ENCODE measurements at regions not wholly inside any gene's neighbourhood (a gene's known extent, or its start where the extent isn't known, plus 50 kb on each side); places are given as distances from the start of the nearest gene placed in this dataset.

- H3K27me3 ChIP-seq (ENCODE audit: control insufficient read depth in 1 of 2, insufficient read depth in 2 of 2, low read length in 2 of 2), result peaks cover 8 to 9% of the 10 kb centered on the region in 2 experiments
- TF ChIP-seq CTCF (IDR thresholded peaks at IDR 0.05), result no peak
- peaks cover 4% of the 10 kb centered on the region for H3K36me3 Mint-ChIP-seq (ENCODE audit: low read depth)
- H3K4me3 ChIP-seq (ENCODE audit: low read length), result no peak overlapping the region
- no peaks in the 10 kb centered on the region for H3K4me1 ChIP-seq (ENCODE audit: insufficient read depth, low read length)
- no peaks in the 10 kb centered on the region for H3K4me1 Mint-ChIP-seq (ENCODE audit: low read depth)
- intact Hi-C loops (cut with DNase I, micrococcal nuclease), result no loop called here
- ChIA-PET POLR2A (no interaction called here), CTCF (no interaction called here)
- DNase-seq (no peak), ATAC-seq (ENCODE audit: poor library complexity) (no peak)
- peaks cover 49% of the 10 kb centered on the region for H3K27me3 Mint-ChIP-seq
- H3K4me3 Mint-ChIP-seq, result no peak overlapping the region
- no peaks in the 10 kb centered on the region for H3K36me3 ChIP-seq (ENCODE audit: insufficient read depth, low read length)
- H3K9me3 Mint-ChIP-seq, result peaks cover 3% of the 10 kb centered on the region
- no peak overlapping the region for H3K27ac Mint-ChIP-seq
- H3K9me3 ChIP-seq (ENCODE audit: control insufficient read depth in 1 of 2, insufficient read depth in 1 of 2, low read length in 2 of 2), result peaks cover 22 to 29% of the 10 kb centered on the region in 2 experiments
- no peak overlapping the region for H3K27ac ChIP-seq (ENCODE audit: low read depth in 1 of 2, low read length in 2 of 2)
Measured at GRCh38 chr17:74146196-74146595, 57.3 kb upstream of the RPL38 start.

DNA sequence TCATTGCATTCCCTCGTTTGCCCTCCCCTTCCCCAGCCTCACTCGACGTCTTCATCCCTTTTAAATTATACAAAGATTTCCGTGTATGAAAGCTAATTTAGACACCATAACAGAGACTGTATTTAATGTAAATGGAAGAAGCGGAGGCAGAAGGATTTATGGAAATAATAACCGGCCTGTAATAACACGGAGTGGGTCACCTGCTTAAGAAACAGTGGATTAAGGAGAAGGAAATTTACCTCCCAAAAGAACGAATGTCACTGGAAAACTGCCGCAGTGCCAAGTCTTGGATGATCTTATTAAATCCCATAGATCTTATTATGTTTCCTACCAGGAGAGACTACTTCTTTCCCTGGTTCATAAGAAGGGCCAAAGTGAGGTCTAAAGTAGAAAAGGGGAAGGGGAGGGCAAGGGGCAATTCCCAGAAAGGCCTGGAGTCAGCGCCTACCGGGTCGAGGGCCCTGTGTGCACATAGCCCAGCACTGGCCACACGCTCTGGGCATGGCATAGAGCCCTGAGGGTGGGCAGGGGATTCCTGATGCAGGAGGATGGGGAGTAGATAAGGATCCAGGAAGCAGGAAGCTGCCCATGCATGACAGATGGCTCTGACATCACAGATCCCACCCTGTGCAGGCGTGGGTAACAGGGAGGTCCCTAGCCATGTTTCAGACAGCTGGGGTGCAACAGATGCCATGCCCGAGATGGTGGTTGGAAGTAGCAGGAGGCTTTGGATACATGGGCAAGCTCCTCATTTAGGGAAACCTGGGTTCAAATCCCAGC lies 56.2 kb upstream of the RPL38 start:
- H3K4me3 Mint-ChIP-seq, result no peak overlapping the region
- no peak for TF ChIP-seq CTCF (IDR thresholded peaks at IDR 0.05)

GRCh38 chr17:74147966-74148365 lies 55.5 kb upstream of the RPL38 start:
- Histone ChIP-seq H3K4me1 (ENCODE audit: insufficient read depth, low read length) (no peaks in the 10 kb centered on the region), H3K27me3 (ENCODE audit: control insufficient read depth in 1 of 2, insufficient read depth in 2 of 2, low read length in 2 of 2) (peaks cover 8 to 9% of the 10 kb centered on the region in 2 experiments), H3K4me3 (ENCODE audit: low read length) (no peak overlapping the region), H3K36me3 (ENCODE audit: insufficient read depth, low read length) (no peaks in the 10 kb centered on the region), H3K9me3 (ENCODE audit: control insufficient read depth in 1 of 2, insufficient read depth in 1 of 2, low read length in 2 of 2) (peaks cover 11 to 17% of the 10 kb centered on the region in 2 experiments), H3K27ac (ENCODE audit: low read depth in 1 of 2, low read length in 2 of 2) (no peak overlapping the region)
- H3K36me3 Mint-ChIP-seq (ENCODE audit: low read depth), result no peaks in the 10 kb centered on the region
- intact Hi-C loops (cut with DNase I, micrococcal nuclease), result no loop called here
- POLR2A ChIA-PET, result no interaction called here
- no peak overlapping the region for H3K4me3 Mint-ChIP-seq
- peaks cover 54% of the 10 kb centered on the region for H3K27me3 Mint-ChIP-seq
- ATAC-seq (ENCODE audit: poor library complexity), result no peak
- no peak for DNase-seq
- CTCF ChIA-PET, result no interaction called here
- no peaks in the 10 kb centered on the region for H3K9me3 Mint-ChIP-seq
- H3K27ac Mint-ChIP-seq, result no peak overlapping the region
- TF ChIP-seq CTCF (IDR thresholded peaks at IDR 0.05), result no peak
- no peaks in the 10 kb centered on the region for H3K4me1 Mint-ChIP-seq (ENCODE audit: low read depth)

More for the DNA sequence above, 56.2 kb upstream of the RPL38 start:
- Histone ChIP-seq H3K27ac (ENCODE audit: low read depth in 1 of 2, low read length in 2 of 2) (no peak overlapping the region), H3K9me3 (ENCODE audit: control insufficient read depth in 1 of 2, insufficient read depth in 1 of 2, low read length in 2 of 2) (peaks cover 18 to 22% of the 10 kb centered on the region in 2 experiments), H3K4me1 (ENCODE audit: insufficient read depth, low read length) (no peaks in the 10 kb centered on the region), H3K36me3 (ENCODE audit: insufficient read depth, low read length) (no peaks in the 10 kb centered on the region), H3K27me3 (ENCODE audit: control insufficient read depth in 1 of 2, insufficient read depth in 2 of 2, low read length in 2 of 2) (peaks cover 8 to 9% of the 10 kb centered on the region in 2 experiments), H3K4me3 (ENCODE audit: low read length) (no peak overlapping the region)
- no peaks in the 10 kb centered on the region for H3K9me3 Mint-ChIP-seq
- no peaks in the 10 kb centered on the region for H3K4me1 Mint-ChIP-seq (ENCODE audit: low read depth)
- peaks cover 4% of the 10 kb centered on the region for H3K36me3 Mint-ChIP-seq (ENCODE audit: low read depth)
- POLR2A ChIA-PET, result no interaction called here
- H3K27ac Mint-ChIP-seq, result no peak overlapping the region
- CTCF ChIA-PET, result no interaction called here
- peaks cover 54% of the 10 kb centered on the region for H3K27me3 Mint-ChIP-seq
- intact Hi-C loops (cut with DNase I, micrococcal nuclease), result no loop called here
- ATAC-seq (ENCODE audit: poor library complexity) (no peak), DNase-seq (no peak)

Data from CD4-positive, alpha-beta T cell (primary cell).